BJ (cell line): ENCODE measurements at regions not wholly inside any gene's neighbourhood (a gene's known extent, or its start where the extent isn't known, plus 50 kb on each side); places are given as distances from the start of the nearest gene placed in this dataset.
A peak's percentile ranks its signal among the peaks of the same experiment; 100 is the strongest.

Experiments
- CTCF ChIA-PET: fragments of 350-600 bp; formaldehyde crosslinking; extraction: SDS; loops from one replicate; lab custom pipeline; 2021; ENCODE audit warnings: antibody characterized with exemption, inconsistent platforms; lab: Yijun Ruan, JAX
- POLR2A ChIA-PET: fragments of 300-600 bp; sonication (Branson Sonifier 250); formaldehyde crosslinking; extraction: SDS; loops from one replicate; lab custom pipeline; 2021; ENCODE audit warnings: antibody characterized with exemption; lab: Charles Lee
- DNase-seq: peaks from one replicate; pipeline ENCODE4 v3.0.0-alpha.2; 2011; ENCODE audit warnings: low read depth
- H3K27me3 ChIP-seq: 2 replicates; pipeline ENCODE4 v1.6.0; 2011; ENCODE audit warnings: low read length; ENCODE audit not compliant: control insufficient read depth, insufficient read depth
- H3K36me3 ChIP-seq: 2 replicates; pipeline ENCODE4 v1.5.1; 2011; ENCODE audit warnings: low read length; ENCODE audit not compliant: control insufficient read depth, insufficient read depth
- H3K4me3 ChIP-seq: 2 replicates; pipeline ENCODE4 v1.5.1; 2011; ENCODE audit warnings: low read depth, mild to moderate bottlenecking, control low read depth, low read length
- CTCF ChIP-seq: IDR thresholded peaks from 2 replicates; pipeline ENCODE4 v1.5.1; 2011; ENCODE audit warnings: low read depth, mild to moderate bottlenecking, control low read depth, inconsistent platforms, low read length, moderate library complexity; ENCODE audit not compliant: insufficient read depth

GRCh38 chr16:77584205-77584859 lies 138.0 kb upstream of the NUDT7 start:
- ChIA-PET CTCF (interaction anchor here (0.6 to 9.2 kb wide), 15 partner anchors 8 to 386 kb away, joined by 3 to 302 read pairs (median 5); no protein-coding TSS in a partner anchor), POLR2A (no interaction called here)
- H3K27me3 ChIP-seq: no peaks in the 10 kb centered on the region; the same call in 1 of the 2 replicates
- TF ChIP-seq CTCF: peak; percentile 80
- H3K4me3 ChIP-seq: no peak overlapping the region
- no peak for DNase-seq
- H3K36me3 ChIP-seq: no peaks in the 10 kb centered on the region

- ChIA-PET CTCF (interaction anchor here (0.8 to 9.2 kb wide), 6 partner anchors 7 to 351 kb away, joined by 3 to 302 read pairs (median 8); no protein-coding TSS in a partner anchor), POLR2A (no interaction called here)
- Histone ChIP-seq H3K36me3 (no peaks in the 10 kb centered on the region), H3K4me3 (no peak overlapping the region), H3K27me3 (no peaks in the 10 kb centered on the region; the same call in 1 of the 2 replicates)
- DNase-seq: no peak
- no peak for TF ChIP-seq CTCF
These were observed 136.7 kb upstream of the NUDT7 start for GRCh38 chr16:77585379-77586251.

- H3K36me3 ChIP-seq: no peaks in the 10 kb centered on the region
- CTCF ChIA-PET: interaction anchor here (0.9 kb wide), 1 partner anchor 11 kb away, joined by 3 read pairs; no protein-coding TSS in a partner anchor
- POLR2A ChIA-PET: no interaction called here
These were observed 133.9 kb upstream of the NUDT7 start for GRCh38 chr16:77588389-77588788.

DNA sequence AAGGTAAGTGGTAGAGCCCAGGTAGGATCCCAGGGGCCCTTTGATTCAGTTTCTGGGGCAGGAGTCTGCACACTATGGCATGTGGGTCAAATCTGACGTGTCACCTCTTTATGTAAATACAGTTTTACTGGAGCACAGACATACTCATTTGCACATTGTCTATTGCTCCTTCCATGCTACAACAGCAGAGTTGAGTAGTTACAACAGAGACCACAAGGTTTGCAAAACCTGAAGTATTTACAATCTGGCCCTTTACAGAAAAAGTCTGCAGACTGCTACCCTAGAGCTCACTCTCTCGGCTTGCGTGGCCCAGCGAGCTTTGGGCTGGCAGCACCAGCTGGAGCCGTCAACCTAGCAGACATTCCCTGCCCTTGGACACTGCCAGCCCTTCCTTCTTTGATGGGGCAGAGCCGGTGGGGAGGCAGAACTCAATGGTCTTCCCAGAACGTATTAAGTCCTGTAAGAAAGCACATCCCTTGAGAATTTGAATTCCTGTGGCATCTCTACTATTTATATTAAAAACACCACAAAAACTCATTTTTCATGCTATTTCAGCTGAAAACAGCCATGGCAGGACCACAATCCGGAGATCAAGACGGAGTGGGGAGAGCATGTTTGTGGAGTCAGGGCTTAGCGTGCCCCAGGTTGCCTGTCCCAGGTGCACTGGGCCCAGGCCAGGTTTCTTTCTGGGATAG lies 133.1 kb upstream of the NUDT7 start:
- TF ChIP-seq CTCF: no peak
- no peak for DNase-seq
- ChIA-PET POLR2A (no interaction called here), CTCF (interaction anchor here (0.6 to 1.1 kb wide), 2 partner anchors 353 to 1656 kb away, joined by 3 to 6 read pairs; no protein-coding TSS in a partner anchor)
- Histone ChIP-seq H3K27me3 (no peaks in the 10 kb centered on the region; the same call in 1 of the 2 replicates), H3K4me3 (no peak overlapping the region), H3K36me3 (no peaks in the 10 kb centered on the region)

More at GRCh38 chr16:77588389-77588788, 133.9 kb upstream of the NUDT7 start:
- Histone ChIP-seq H3K27me3 (no peaks in the 10 kb centered on the region; the same call in 1 of the 2 replicates), H3K4me3 (no peak overlapping the region)
- no peak for TF ChIP-seq CTCF
- DNase-seq: no peak
